Occipital lobe (tissue), 1 donor: ENCODE measurements at regions not wholly inside any gene's neighbourhood (a gene's known extent, or its start where the extent isn't known, plus 50 kb on each side); places are given as distances from the start of the nearest gene placed in this dataset.
"Not testable (repeated sequence)": the region's sequence is repeated elsewhere in the genome, so short reads cannot be mapped to it uniquely, and the experiment has no call there.

Source experiments
- DNase-seq: peaks from one replicate; lab custom pipeline; 2025; lab: John Stamatoyannopoulos, UW

DNA sequence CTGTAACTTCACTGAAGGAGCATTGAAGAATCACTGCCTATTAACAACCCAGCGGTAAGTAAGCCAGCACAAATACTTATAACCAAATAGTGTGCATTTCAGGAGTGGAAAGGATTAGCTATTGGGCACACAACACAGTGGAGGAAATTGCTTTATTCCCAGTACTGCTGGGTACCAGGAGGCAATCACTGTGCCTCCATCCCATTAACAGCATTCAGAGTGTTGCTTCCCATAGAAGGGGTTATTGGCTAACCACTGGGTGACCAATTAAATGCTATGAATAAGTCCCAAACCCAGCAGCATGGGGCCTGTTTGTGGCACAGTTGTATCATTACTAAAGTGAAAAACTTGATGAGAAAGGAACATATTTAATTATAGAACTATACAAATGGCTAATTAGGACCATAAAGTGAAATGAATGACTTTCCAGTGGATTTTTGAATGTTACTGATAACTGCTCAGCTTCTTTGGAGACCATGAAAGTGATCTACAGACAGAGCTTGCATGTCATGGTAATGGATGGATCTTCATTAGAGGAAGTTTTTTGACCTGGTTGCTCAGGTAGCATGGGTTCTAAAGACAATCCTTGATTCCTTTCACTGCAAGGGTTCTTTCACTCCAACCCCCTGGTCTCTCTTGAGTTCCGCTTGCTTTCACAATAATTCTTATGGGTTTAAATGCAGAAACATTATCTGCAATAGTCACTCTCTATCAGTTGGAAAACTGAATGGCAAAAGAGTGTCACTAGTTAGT lies 413.3 kb upstream of the RORB start:
- no peak for DNase-seq

DNA sequence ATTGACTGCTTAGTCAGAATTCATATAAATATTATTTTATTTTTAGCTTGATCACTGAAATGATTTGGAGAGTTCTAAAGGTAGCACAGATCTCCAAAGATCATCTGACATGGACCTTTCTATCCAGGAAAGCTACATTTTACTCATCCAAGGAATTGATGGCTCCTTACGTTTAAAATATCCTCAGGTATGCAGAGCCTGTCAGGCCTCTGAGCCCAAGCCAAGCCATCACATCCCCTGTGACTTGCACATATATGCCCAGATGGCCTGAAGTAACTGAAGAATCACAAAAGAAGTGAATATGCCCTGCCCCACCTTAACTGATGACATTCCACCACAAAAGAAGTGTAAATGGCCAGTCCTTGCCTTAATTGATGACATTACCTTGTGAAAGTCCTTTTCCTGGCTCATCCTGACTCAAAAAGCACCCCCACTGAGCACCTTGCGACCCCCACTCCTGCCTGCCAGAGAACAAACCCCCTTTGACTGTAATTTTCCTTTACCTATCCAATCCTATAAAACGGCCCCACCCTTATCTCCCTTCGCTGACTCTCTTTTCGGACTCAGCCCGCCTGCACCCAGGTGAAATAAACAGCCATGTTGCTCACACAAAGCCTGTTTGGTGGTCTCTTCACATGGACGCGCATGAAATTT lies 411.6 kb upstream of the RORB start:
- not testable (repeated sequence) for DNase-seq

DNA sequence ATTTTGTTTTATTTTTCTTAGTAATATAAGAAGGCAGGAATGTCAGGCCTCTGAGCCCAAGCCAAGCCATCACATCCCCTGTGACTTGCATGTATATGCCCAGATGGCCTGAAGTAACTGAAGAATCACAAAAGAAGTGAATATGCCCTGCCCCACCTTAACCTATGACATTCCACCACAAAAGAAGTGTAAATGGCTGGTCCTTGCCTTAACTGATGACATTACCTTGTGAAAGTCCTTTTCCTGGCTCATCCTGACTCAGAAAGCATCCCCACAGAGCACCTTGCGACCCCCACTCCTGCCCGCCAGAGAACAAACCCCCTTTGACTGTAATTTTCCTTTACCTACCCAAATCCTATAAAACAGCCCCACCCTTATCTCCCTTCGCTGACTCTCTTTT lies 406.2 kb upstream of the RORB start:
- DNase-seq: not testable (repeated sequence)

DNA sequence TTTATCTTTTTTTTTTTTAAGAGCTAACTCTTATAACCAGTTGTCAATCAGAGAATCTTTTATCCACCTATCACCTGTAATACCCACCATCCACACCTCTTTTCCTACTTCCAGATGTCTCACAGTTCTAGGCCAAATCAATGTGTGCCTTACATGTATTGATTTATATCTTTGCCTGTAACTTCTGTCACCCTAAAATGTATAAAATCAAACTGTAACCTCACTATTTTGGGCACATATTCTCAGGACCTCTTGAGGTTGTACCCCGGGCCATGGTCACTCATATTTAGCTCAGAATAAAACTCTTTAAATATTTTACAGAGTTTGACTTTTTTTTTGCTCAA lies 404.7 kb upstream of the RORB start:
- DNase-seq: no peak

DNA sequence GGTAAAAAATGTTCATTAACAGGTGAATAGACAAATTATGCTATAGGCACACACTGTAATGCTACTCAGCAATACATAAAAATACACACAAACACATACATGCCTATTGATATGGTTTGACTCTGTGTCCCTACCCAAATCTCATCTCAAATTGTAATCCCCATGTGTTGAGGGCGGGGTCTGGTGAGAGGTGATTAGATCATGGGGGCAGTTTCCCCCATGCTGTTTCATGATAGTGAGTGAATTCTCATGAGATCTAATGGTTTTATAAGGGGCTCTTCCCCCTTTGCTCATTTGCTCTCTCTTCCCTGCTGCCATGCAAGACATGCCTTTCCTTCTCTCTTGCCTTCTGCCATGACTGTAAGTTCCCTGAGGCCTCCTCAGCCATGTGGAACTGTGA lies 403.1 kb upstream of the RORB start:
- DNase-seq: not testable (repeated sequence)

DNA sequence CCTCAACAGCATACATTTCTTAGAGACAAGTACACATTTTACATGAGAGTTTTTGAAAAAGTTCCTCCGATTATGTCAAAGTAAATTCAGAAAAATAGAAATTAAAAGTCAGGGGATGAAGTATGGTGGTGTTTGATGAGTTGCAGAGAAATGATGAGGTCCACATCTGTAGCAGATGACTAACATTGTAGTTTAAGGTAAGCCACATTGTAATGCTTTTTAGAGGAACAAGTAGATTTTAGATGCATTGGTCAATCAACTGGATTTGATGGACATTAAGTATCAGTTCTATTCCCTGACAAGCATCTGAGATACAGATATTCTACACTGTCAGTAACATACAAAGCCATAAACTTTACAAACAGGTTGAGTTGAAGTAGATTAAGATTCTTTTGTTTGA lies 402.4 kb upstream of the RORB start:
- DNase-seq: no peak

DNA sequence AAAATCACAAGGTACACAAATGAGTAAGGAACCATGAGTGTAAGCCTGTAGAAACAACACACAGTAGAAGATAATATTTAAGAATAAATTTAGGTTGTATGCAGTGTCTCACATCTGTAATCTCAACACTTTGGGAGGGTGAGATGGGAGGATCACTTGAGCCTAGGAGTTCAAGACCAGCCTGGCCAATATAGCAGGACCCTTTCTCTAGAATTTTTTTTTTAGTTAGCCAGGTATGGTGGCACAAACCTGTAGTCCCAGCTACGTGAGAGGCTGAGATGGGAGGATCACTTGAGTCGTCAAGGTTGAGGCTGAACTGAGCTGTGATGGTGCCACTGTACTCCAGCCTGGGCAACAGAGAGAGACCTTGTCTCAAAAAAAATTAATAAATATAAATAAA lies 401.2 kb upstream of the RORB start:
- DNase-seq: no peak

DNA sequence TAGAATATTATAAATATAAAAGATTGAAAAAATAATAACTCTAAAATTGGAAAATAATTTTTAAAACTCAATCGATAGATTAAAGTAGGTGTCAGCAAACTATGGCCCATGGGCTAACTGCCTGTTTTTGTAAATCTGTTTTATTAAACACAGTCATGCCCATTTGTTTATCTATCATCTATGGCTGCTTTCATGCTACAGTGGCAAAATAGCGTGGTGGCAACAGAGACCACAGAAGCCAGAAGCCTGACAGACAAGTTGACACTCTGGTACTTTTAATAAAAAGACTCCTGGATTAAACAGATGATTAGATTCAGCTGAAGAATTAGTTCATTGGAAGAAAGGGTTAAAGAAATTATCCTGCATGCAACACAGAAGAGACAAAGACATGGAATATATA lies 400.7 kb upstream of the RORB start:
- DNase-seq: no peak

DNA sequence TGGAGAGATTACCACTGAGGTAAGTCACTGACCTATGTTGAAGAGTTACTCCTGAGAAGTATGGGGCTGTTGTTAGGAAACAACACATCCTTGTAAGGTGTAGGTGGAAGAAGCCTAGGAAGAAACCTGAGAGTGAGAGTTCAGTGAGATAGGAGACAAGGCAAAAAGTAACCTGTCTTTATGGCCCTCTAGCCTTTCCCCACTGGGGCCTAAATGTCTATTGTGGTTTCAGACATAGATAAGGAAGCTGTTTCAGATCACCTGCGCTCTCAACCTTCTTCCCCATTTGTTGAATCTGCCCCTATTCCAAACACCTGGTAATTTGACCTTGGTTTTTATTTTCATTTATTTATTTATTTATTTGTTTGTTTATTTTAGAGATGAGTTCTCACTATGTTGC lies 397.1 kb upstream of the RORB start:
- DNase-seq: no peak

DNA sequence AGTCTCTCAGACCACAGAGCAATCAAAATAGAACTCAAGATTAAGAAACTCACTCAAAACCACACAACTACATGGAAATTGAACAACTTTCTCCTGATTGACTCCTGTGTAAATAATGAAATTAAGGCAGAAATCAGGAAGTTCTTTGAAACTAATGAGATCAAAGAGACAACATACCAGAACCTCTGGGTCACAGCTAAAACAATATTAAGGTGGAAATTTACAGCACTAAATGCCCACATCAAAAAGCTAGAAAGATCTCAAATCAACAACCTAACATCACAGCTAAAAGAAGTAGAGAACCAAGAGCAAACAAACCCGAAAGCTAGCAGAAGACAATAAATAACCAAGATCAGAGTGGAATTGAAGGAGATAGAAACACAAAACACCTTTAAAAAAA lies 395.0 kb upstream of the RORB start:
- not testable (repeated sequence) for DNase-seq

DNA sequence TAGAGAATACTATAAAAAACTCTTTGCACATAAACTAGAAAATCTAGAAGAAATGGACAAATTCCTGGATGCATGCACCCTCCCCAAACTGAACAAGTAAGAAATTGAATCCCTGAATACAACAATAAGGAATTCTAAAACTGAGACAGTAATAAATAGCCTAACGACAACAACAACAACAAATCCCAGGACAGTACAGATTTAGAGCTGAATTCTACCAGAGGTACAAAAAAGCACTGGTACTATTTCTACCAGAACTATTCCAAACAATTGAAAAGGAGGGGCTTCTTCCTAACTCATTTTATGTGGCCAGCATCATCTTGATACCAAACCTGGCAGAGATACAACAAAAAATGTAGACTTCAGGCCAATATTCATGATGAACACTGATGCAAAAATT lies 394.4 kb upstream of the RORB start:
- DNase-seq: no peak

DNA sequence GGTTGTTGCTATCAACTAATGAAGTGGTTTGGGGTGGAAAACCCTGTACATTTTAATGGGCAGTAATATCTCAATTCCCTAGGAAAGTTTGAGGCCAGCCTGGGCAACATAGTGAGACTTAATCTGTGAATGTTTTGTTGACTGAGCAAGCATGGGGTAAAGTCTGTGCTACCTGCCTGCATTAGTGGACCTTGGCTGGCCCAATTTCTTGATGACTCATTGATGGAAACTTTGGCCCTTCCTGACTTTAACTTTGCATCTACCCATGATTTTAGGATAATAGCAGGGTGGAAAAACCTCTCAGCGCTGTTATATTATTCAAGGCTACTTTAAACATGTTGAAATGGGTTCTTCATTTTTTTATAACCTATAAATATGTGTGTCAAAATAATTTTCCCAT lies 389.4 kb upstream of the RORB start:
- DNase-seq: no peak

DNA sequence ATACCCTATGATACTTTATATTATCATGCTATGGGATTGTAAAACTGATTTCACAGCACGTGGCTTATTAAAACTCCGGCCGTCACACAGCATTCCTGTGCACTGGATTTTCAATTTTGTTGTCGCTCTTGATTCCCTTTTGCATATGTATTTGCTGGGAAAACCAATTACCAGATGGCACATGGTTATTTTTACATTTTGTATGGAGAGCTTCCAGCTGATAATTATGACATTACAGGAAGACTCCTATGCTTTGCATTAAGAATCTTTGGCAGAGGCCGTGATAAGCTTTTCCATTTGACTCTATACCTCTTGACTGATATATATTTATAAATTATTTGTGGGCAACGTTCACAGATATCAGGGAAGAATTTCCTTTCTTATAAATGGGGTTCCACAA lies 381.2 kb upstream of the RORB start:
- DNase-seq: no peak

DNA sequence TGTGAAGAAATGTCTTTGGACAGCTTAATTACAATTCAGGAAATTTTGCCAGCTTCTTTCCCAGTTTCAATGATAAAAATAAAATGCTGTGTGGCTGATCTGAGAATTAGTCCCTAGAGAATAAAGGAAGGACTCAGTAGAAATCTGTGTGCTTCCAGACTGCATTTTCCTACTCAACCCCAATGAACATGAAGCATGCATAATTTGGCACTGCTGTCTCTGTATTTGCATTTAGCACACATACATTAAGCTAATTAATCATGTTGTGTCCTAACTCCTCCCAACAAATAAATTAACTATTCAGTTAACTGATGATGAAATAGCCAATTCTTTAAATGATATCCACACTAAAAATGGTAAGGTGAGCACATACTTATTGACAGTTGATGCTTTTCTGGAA lies 380.0 kb upstream of the RORB start:
- DNase-seq: no peak

DNA sequence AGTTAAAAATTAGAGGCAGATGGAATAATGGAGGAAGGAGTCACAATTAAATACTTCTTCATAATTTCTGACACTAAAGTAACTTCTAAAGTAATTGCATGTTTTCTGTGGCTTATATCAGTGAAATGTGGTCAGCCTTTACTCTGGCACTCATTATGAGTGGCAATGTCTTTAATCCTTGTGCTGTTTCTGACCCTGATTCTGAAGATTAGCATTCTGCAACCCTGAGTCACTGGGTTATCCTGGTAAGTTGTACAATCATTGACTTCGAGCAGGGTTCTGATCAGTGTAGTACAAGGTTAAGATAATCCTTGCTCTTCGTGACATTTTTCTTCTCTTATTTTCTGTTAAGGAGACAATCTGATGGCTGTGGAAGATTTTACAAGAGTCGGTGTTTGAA lies 379.4 kb upstream of the RORB start:
- no peak for DNase-seq

DNA sequence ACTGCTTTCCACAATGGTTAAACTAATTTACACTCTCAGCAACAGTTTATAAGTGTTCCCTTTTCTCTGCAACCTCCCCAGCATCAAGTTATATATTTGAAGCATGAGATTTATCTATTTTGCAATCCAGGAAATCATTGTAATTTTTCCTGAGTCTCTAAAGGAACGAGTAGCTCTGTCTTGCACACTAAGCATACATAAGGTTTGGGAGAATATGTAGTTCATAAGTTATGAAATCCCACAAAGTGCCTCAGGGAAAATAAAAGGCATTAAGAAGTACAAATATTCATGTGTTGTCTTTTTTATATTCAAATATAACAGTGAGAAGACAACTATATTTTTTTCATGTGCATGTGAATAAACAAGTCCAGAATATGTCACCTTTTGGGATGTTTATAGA lies 377.1 kb upstream of the RORB start:
- no peak for DNase-seq

DNA sequence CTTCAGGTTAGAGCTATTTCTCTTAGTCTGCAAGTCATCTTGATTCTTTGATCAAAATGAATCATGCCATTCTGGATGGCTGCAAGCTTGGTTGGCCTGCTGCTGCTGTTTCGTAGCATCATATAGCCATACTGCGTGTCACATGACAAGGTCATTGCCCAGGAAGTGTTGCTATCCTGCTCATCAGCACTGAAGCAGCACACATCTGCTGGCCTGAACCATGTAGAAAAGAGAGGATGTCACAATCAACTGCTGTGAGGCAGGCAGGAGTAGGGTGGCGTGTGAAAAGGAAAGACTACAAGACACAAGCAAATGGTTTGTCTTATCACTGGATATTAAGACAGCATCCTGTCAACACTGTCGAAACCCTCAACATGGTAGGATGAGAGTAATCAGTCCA lies 376.7 kb upstream of the RORB start:
- DNase-seq: no peak

DNA sequence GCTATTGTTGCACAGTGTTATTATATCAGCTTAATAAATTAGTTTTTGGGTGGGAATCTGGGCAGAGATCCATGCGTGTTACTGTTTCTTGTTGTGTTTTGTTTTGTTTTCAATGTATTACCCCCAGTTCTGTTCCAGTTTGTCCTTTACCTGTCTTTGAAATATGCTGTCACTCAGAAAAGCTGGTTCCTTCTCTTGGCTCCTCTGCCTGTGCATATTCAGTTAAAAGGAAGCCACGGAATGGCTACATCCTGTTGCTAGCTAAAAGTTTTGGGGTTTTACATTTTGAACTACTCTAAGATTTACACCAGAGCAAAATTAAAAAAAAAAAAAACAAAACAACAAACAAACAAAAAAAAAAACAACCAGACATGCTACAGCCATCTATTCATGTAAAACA lies 374.9 kb upstream of the RORB start:
- DNase-seq: no peak

DNA sequence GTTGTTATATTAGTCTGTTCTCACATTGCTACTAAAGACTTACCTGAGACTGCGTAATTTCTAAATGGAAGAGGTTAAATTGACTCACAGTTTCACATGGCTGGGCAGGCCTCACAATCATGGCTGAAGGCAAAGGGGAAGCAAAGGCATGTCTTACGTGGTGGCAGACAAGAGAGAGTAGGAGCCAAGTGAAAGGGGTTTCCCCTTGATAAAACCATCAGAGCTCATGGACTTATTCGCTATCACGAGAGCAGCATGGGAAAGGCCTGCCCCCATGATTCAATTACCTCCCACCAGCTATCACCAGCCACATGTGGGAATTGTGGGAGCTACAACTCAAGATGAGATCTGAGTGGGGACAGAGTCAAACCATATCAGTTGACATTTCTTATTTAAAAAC lies 374.5 kb upstream of the RORB start:
- DNase-seq: no peak

DNA sequence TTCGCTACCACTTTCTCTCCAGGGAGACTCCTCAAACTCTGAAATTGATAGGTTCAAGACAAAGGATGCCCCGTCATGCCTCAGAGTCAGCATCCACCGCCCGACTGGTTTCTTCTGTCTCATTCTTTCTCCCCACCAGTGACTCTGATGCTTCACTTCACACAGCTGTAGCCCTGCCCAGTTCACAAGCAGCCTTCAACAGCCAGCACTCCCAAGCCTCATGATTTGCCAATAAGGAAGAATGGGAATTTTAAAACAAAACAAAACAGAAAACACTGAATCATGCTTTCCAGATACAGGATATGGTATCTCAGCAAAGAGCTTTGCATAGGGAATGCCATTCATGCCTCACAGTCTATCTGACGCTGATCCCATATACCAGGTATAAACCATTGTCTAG lies 371.2 kb upstream of the RORB start:
- DNase-seq: no peak

DNA sequence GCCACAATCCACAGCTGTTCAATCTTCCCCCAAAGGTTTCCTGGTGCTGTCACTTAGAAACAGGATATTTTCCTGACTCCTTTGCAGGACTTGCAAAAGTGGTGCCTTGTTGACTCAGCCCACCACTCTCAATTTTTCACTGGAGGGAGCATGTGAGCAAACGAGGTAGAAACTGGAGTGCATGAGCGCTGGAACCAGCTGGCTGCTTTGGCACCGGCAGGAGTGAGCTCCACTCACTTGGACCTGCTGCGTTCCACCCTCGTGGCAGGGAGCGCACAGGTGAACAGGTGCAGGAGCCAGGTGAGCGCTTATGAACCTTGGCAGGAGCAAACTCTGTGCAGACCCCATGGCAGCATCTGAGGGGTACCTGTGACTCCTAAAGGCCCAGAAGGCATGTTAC lies 364.1 kb upstream of the RORB start:
- DNase-seq: no peak

DNA sequence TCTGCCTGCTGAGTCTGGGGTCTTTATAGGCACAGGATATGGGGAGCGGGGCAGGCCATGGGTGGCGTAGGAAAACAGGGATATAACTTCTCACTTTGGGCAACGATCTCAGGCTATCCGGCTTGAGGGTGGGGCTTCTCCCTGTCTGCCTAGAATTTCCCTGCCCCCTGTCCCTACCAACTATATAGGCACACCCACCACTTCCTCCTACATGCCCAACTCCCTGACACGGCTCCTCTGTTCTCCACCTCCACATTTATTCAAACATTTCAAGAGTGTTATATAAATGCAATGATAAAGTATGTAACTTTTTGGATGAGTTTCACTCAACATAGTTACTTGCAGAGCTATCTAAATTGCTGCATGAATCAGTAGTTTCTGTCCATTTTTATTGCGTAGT lies 363.2 kb upstream of the RORB start:
- DNase-seq: no peak

DNA sequence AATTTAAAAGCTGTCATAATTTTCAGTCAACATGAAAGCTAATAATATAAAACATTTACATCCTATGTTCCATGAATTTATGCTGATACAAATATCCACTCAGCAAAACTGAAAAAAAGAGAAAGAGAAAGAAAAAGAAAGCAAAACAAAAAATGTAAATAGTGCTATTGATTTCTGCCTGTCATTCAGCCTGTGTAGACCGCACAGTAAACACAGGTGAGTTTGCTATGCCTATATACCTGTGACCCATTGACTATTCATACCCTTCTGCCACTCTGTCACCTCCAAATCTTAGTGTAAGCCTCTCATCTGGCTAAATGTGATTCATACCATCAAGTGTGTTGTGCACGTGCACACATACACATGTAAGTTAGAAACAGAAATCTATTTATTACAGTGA lies 359.0 kb upstream of the RORB start:
- DNase-seq: no peak

DNA sequence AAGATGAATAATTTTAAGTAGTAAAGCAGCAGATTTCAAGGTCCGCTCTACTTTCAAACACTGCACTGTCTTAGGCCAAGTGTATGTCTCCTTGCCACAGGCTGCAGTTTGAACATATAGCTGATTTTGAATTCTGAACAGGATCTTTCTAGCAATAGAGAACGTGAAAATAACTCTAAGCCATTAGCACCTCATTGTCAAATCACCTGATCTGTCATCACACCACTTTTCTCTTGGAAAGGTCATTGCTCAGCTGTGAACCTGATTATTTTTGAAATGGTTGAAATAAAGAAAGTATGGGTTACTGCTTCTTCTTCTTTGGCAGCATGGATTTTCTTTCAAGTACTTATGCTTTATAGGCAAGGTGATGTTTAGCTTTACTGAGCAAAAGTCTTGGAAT lies 357.0 kb upstream of the RORB start:
- no peak for DNase-seq
